Tibial nerve (tissue), 4 donors: ENCODE measurements at regions not wholly inside any gene's neighbourhood (a gene's known extent, or its start where the extent isn't known, plus 50 kb on each side); places are given as distances from the start of the nearest gene placed in this dataset.

ENCODE experiments used
- EP300 ChIP-seq, 2 donors: sonication (generic); formaldehyde crosslinking; IDR thresholded peaks; one replicate each; pipeline ENCODE4 v1.6.1; 2017; ENCODE audit warnings: antibody characterized with exemption in 2 of 2, mild to moderate bottlenecking in 1 of 2
- POLR2A ChIP-seq, 2 donors: fragments of 450-650 bp; IDR thresholded peaks; one replicate each; pipeline ENCODE4 v1.6.1; 2017; ENCODE audit warnings: antibody characterized with exemption in 2 of 2, mild to moderate bottlenecking in 2 of 2, moderate library complexity in 2 of 2
- TF ChIP-seq, protein P1 (sequence below), 5 experiments: fragments of 200-600 bp in 3 of 5; fragments of 450-650 bp in 2 of 5; sonication (generic) in 3 of 5; IDR thresholded peaks; one replicate each; pipeline ENCODE4 v1.5.1; 2016 to 2019; ENCODE audit warnings: antibody characterized with exemption in 5 of 5, mild to moderate bottlenecking in 3 of 5, moderate library complexity in 2 of 5

GRCh38 chr5:8349855-8350254, 480.9 kb downstream of the MTRR start:
- TF ChIP-seq, protein P1, sequence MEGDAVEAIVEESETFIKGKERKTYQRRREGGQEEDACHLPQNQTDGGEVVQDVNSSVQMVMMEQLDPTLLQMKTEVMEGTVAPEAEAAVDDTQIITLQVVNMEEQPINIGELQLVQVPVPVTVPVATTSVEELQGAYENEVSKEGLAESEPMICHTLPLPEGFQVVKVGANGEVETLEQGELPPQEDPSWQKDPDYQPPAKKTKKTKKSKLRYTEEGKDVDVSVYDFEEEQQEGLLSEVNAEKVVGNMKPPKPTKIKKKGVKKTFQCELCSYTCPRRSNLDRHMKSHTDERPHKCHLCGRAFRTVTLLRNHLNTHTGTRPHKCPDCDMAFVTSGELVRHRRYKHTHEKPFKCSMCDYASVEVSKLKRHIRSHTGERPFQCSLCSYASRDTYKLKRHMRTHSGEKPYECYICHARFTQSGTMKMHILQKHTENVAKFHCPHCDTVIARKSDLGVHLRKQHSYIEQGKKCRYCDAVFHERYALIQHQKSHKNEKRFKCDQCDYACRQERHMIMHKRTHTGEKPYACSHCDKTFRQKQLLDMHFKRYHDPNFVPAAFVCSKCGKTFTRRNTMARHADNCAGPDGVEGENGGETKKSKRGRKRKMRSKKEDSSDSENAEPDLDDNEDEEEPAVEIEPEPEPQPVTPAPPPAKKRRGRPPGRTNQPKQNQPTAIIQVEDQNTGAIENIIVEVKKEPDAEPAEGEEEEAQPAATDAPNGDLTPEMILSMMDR (IDR thresholded peaks at IDR 0.05) = no peak
- TF ChIP-seq POLR2A (IDR thresholded peaks at IDR 0.05) = no peak
- TF ChIP-seq EP300 (IDR thresholded peaks at IDR 0.05) = no peak
